GM19395 (cell line): ENCODE measurements at regions not wholly inside any gene's neighbourhood (a gene's known extent, or its start where the extent isn't known, plus 50 kb on each side); places are given as distances from the start of the nearest gene placed in this dataset.

Experiments
- ATAC-seq: cut with Tn5 transposase; IDR thresholded peaks from one replicate; pipeline ENCODE4 v1.9.1; 2021; ENCODE audit warnings: mild to moderate bottlenecking, moderate library complexity; ENCODE audit not compliant: unreplicated experiment

DNA sequence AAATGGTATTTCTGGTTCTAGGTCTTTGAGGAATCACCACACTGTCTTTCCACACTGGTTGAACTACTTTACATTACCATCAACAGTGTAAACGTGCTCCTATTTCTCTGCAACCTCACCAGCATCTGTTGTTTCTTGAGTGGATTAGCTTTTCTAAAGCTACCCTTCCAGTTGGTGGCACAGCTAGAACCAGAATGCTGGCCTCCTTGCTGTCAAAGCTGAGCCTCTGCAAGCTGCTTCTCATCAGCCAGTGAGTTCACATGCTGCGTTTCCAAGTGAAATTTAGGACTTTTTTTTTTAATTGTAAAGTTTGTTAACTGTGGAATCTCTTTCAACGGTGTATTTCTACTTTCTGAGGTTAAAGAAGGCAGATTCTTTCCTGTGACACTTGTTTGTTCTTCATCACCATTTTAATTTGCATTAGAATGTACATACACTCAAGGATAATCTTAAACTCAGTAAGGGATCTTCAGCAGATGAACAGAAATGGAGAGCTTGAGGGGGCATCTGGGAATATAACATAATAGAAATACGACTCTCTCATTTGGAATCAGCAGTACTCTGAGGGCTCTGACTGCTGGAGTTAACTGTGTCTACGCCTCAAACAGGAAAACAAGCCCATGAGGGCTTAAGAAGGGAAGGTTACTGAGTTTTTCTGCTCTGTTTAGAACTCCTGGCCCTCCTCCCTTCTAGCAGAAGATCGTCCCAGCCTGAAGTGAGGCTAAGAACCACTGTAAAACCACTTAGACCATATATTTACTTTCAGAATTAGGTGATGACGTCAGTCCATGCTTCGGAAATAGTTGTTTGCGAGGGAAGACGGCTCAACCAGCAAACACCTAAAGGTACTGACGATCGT is 148.4 kb upstream of the FAM20A start:
- ATAC-seq, result no peak

DNA sequence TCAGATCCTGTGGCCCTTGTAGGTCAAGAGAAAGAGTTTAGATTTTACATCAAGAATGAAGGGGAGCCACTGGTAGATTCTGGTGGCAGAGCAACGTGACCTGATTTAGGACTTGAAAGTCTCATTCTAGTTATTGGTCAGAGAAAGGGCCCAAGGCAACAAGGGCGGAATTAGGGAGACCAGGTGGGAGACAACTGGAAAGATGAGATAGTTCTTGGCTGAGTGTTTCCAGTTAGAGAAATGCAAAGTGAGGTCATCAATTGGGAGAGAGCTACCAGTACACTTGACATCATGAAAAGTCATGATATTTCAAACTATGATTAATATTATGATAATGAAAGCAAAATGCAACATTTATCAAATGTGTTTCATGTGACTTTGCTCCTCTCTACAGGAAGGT is 147.2 kb upstream of the FAM20A start:
- ATAC-seq, result no peak

DNA sequence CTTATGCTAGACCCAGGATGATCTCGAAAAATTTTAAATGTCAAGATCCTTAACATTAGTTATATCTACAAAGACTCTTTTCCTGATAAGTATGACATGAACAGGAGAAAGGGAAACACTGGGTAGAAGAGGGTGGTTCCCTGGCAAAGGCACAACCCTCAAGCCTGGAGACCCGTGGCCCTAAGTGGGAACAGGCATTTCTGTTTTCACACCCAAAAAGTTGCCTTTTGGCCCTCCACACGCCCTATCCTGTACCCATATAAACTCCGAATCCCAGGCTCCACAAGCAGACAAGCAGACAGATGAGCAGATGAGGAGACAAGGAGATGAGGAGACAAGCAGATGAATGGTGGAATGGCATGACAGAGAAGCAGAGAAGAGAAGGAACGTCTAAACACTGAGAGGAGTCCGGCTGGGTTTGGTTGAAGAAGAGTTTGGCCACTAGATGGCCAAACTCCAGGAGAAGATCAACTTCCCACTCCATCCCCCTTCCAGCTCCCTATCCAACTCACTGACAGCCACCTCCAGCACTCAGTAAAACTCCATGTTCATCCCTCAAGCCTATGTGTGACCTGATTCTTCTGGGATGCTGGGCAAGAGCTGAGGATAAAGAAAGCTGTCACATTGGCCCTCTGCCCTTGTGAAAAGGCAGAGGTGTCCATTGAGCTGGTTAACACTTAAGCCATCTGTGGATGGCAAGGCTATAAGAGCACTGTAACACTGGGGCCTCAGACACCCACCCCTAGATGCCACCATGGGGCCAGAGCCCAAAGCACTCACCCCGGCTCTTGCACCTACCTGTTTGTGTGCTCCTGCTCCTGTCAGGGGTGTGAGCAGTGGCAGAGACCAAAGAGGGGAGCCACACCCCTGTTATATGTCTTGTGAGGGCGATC is 139.6 kb upstream of the FAM20A start:
- ATAC-seq, result no peak

DNA sequence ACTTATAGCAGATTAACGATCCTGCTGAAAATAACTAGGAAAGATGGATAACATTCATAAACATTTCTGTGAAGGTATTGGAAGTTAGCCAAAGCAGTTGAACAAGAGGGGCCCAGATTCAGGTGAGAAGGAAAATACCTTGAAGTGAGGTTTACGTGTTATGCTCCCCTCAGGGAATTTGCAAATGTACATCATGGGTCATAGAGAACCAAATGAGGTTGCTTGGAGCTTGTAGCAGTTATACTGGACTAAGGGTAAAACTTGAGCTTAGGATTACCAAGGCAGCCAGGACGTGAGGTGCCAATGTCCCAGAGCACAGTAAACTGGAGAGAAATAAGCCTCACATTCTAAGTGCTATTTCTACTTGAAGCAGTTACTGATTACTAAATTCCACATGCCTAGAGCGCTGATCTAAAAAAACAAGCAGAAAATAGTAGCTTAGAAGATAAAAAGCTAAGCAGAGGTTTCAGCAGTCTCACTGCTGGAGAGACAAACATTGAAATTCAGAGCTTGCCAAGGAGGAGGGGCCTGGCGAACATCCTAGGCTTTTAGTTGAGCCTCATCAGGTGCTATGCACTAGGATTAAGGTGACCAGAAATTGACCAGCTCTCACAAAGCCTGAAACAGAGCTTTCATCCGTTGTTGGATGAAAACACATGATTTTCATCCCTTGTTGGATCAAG is 136.7 kb upstream of the FAM20A start:
- no peak for ATAC-seq

DNA sequence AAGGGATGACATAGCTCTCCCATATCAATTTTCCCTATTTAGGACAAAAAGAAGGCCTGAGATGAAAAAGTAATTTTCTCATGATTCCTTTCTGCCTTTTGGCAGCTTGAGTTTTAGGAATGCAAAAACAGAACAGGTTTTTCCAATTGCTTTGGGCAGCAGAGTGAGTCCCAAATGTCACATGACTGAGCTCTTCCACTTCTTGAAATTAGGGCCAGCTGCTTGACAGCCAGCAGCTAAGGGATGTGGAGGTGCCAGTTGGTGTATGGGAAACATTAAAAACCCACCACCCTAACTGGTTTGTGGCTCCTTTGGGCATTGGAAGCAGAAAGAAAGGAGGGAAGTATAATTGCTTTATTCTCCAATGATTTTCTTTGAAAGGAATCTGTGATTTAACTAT is 133.8 kb upstream of the FAM20A start:
- no peak for ATAC-seq

DNA sequence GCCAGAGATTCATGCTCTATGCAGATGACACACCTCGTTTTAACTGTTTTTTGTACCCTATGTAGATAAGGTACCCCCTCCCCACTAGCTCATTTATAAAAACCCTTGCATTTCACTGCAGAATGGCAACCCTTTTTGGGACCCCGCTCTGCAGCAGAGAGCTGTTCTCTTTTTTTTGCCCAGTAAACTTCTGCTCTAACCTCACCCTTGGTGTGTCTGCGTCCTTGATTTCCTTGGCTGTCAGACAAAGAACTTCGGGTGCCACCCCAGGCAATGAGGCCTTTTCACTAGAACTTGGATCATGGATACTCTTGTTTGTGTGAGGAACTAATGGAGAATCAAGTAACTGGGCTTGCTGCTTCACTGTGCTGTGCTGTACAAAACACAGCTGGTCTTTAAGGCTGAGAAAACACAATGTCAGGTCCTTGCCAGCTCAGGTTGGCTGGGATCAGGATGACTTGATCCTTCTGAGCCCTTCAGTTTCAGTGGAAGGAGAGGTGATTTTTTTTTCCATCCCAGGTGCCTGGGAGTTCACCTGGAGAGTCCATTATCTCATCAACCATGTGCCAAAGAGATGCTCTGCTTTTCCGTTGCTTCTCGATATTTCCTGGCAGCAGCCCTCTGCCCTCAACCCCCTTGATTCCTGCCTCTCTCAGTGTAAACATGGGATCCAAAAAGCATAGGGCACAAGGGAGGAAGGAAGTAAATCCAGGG is 133.2 kb upstream of the FAM20A start:
- ATAC-seq, result no peak

DNA sequence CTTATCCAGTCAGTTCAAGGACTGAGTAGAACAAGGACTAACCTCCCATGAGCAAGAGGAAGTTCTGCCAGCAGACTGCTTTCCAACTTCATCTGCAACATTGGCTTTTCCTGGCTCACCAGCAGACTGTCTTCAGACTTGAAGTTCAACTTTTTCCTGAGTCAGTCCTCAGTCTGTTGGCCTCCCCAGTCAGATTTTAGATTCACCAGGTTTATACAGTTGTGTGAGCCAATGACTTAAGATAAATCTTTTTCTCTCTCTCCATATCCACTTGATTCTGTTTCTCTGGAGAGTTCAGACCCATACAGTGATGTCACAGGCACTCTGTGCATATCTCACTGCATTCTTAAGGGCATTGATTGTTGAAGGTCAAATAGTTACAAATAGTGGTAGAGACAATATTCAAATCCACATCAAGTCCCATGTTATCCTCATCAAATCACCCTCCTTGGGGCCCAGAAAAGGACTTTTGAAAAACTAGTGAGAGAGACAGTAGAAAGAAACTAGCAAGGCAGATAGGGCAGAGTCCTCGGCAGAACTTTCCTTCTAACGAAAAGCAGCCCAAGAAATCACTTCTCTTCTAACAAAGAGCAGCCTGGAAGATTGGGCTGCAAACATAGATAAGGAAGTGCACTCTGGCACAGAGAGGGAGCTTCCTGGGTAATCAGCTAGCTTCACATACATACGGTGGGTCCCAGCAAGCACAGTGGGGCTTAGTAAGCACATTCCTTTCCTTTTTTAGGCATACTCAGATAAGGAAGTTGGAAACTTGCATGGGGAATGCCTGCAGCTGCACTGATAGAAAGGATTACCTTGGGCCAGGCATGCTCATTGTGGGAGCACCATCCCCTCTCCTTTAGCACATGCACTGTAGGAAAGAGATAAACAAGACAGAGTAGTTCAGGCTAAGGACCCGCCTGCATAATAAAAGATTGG is 132.3 kb upstream of the FAM20A start:
- no peak for ATAC-seq

DNA sequence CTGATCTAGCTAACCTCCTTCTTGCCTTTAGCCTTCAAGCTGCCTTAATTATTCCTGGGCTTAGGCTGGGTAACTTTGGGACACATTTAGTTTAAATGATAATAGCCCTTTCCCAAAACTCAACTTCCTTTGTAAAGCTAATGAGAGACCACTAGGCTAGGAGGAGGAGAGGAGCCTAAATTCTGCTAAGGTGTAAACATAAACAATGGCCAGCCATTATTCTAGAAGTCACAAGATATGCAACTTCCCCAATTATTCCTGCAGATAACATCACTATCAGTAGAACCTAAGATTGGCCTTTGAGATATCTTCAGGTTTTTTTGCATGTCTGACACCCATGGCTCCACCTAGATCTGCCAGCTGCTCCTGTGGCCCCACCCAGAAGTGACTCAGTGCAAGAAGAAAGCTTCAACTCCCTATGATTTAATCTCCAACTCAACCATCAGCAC is 131.2 kb upstream of the FAM20A start:
- no peak for ATAC-seq

DNA sequence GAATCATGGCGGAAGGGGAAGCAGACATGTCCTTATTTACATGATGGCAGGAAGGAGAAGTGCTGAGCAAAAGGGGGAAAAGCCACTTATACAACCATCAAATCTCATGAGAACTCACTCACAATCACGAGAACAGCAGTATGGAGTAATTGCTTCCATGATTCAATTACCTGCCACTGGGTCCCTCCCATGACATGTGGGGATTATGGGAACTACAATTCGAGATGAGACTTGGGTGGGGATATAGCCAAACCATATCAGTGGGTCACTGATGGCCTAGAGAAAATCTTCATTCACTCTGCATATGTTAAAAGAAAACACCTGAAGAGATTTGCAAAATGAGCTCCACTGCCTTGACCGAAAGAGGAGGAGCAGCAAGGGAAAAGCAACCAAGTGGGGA is 130.3 kb upstream of the FAM20A start:
- ATAC-seq, result no peak

DNA sequence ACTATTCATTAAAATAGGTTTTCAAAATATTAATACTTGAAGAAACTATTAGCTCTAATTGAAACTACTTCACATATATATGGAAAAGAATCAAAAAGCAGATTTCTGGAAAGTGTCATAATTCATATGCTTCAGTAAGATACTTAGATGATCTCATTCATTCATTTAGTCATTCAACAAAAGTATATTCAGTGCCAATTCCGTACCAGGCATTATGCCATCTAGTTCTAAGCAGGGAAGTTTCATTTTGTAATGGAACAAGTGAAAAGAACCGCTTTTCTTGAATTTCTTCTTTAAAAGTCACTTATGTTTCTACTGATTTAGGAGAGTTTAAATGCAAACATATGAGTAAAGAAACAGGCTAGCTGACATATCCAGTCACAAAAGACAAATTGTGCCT is 118.3 kb upstream of the FAM20A start:
- ATAC-seq, result no peak

DNA sequence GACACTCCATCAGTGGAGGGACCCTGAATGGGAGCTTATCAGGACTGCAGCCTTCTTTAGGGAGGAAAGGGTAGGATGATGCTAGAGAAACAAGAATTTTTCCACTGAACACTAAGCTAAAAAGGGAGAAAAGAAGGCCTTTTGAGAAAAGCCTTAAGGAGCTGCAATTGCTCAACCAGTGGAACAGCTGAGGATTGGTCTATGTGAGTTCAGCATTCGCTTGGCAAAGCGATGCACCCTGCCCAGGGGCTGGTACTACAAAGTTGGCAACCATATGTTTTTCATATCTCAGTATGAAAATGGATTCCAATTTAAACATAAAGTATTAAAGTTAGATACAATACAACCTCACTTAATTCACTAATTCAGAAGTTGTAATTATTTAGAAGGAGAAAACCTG is 117.8 kb upstream of the FAM20A start:
- no peak for ATAC-seq

DNA sequence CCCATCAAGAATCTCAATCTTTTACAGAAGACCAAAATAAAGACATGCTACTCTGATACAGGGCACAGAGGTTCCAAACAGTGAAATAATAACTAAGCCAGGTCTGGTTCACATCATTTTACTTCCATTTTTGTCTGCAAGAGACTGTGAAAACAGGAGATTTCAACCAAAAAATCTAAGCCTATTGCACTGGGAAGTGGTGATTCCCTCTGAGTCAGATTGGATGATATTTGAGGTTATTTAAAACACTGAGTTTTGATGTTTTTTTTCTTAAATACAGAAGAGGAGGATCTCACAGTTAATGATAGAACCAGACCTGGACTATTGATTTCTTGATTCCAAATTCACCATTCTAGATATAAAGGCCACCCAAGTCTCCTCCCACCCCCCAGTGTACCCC is 117.3 kb upstream of the FAM20A start:
- no peak for ATAC-seq

DNA sequence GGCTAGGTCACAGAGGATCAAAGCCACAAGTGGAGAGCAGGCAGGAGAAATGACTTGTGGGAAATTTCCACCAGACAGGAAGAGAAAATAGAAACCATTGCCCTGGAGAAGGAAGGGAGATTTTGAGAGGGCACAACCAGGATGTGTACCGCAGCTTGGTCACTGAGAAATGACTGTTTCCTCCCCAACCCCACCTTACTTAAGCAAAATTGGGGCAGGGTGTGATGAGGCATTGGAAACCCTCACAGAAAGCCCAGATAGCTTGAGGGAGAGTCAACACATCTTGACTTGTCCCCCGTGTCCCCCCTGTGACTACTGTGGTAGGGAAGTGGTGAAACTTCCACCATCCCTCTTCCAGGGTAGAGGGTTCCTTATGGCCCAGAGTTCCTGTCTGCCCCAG is 113.5 kb upstream of the FAM20A start:
- no peak for ATAC-seq

DNA sequence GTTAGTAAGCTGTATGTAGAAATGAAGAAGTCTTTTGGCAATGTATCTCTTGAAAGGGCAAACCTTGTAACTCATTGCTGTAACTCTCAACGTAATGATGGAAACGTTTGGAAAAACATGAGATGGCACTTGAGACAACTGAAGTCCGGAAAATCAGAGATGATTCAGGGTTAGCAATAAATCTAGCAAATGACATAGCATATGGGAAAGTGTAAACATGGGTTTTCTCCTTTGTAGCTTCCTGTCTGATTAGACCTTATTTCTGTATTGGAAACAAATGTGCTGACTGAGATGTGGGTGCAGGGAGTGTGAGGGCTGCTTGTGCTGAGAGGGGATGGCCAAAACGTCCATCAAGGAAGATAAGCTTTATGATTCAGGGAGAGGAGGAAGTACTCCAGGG is 110.7 kb upstream of the FAM20A start:
- ATAC-seq, result no peak

DNA sequence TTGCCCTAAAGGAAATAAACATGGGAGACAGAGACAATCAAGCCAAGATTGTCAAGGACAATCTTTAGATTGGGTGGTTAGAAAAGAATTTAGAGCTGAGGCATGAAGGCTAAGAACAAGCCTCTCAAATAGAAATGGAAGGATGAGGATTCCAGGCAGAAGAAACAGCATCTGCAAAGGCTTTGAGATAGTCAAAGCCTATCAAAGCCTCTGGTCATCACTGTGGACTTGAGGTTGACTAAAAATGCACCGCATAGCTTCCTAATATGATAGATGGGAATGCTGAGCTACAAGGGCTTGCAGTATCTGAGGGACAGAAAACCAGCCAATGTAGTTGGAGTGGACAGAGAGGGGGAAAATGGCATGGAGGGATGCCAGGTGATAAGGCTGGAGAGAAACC is 109.8 kb upstream of the FAM20A start:
- ATAC-seq, result no peak

DNA sequence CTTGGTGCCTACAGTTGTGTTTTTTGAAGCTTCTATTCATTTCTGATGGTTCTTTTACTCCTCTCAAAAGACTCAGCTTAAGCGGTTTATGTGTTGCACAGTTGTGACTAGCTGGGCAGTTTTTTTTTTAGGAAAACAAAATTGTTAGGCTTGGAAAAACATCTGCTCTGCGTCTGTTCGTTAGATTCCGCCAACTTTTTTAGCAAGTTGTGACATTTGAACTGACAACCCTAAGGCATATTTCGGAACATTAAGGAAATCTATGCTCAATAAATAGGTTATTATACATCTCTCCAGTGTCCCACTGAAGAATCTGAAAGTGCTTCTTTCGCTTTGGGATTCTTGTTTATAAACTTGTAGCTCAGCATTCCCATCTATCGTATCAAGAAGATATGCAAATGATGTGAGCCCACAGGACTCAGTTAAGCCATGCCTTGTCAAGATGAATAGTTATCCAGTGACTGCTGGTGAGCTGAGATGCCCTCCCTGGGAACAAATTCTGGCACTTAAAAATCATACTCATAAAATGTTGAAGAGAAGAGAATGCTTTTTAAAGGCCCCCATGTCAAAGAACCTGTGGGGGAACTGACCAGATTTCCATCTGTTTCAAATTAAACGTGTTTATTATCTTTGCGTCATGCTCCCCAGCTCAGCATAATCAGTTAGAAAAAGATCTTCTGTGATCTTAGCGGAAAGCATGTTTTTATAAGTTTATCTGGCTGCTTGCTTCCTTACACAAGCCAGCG is 109.0 kb upstream of the FAM20A start:
- ATAC-seq, result no peak

DNA sequence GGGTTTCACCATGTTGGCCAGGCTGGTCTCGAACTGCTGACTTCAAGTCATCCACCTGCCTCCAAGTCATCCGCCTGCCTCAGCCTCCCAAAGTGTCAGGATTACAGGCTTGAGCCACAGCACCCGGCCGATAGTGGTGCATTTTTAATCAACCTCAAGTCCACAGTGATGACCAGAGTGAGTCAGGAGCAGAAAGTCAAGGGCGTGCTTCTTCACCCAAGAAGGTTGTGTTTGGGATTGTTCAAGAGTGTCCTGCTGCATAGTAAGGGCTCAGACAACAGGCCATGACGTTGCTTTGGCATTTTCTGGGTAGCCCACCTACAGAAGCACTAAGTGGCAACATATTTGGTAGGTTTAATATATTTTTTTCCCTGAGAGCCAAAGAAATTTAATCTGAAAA is 108.3 kb upstream of the FAM20A start:
- no peak for ATAC-seq

DNA sequence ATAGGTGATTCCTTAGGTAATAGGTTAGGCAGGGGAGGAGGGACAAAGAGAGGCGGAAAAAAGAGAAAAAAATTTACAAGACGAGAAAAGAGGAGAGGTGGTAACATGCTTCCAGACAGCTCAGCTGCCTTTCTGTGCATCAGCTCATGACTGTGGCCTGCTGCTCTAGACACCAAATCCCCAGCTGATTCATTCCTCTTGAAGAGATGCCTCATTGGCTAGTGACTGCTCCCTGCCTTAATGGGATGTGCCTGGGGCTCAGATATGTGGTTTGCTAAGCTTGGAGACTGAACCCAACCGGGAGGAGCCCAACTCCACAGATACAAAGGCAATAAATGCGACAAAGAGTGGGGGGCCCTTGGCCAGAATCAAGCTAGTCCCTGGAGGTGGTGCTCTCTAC is 105.9 kb upstream of the FAM20A start:
- ATAC-seq, result no peak

DNA sequence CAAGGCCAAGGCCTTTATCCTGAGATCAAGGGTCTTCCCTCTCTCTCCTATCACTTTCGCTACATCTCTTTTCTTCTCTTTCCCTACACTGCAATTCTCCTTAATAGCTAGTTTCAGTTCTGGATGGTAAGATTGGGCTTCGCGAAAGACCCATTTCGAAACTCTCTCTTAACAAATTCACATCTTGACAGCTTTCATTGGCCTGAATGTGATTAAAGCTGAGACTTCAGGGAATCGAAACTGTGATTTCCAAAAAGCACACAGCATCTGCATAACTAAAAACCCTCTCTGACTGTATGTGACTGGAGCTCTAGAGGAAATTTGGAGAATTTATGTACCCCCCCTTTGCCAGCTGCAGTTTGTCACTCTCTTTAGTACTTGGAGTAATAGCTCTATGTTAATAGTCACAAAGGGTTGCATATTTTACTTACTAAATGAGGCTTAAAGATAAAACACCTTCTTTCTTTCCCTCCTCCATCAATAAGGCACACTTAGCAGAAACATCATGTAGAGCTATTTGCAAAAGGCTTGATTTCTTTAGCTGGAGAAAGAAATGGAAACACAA is 105.3 kb upstream of the FAM20A start:
- ATAC-seq, result no peak
